ENCODE measurements at regions not wholly inside any gene's neighbourhood (a gene's known extent, or its start where the extent isn't known, plus 50 kb on each side); places are given as distances from the start of the nearest gene placed in this dataset.

GRCh38 chr11:121367001-121367843, 74.7 kb downstream of the SC5D start:
- FAIRE-seq (no peak), DNase-seq (ENCODE audit: low read depth) (no peak)
- Histone ChIP-seq H3K27me3 (ENCODE audit: insufficient read depth, low read length) (peaks cover 12% of the 10 kb centered on the region), H3K4me2 (ENCODE audit: low read length) (no peak overlapping the region), H3K9ac (ENCODE audit: low read length) (no peak overlapping the region), H3K4me1 (ENCODE audit: insufficient read depth, low read length) (no peaks in the 10 kb centered on the region), H4K20me1 (ENCODE audit: insufficient read depth, low read length) (no peaks in the 10 kb centered on the region), H3K4me3 (ENCODE audit: insufficient read depth, low read depth, low read length) (no peak overlapping the region), H3K27ac (ENCODE audit: low read depth, low read length) (no peak overlapping the region), H3K79me2 (ENCODE audit: insufficient read depth, low read length) (no peaks in the 10 kb centered on the region), H3K36me3 (ENCODE audit: insufficient read depth, low read length) (no peaks in the 10 kb centered on the region), H3K9me3 (ENCODE audit: insufficient read depth, low read depth, low read length) (no peaks in the 10 kb centered on the region), H2AFZ (ENCODE audit: low read depth, low read length) (no peak overlapping the region)
- Mint-ChIP-seq H3K27ac (ENCODE audit: unreplicated experiment) (peak overlapping the region; percentile 30), H3K4me3 (ENCODE audit: unreplicated experiment) (no peak overlapping the region), H3K4me1 (ENCODE audit: low read depth, unreplicated experiment) (peaks cover 15% of the 10 kb centered on the region), H3K36me3 (ENCODE audit: low read depth, unreplicated experiment) (peaks cover 6% of the 10 kb centered on the region), H3K9me3 (ENCODE audit: unreplicated experiment) (peaks cover 3% of the 10 kb centered on the region), H3K27me3 (ENCODE audit: low read depth, unreplicated experiment) (peaks cover 15% of the 10 kb centered on the region)
- no peak for TF ChIP-seq EZH2 (IDR thresholded peaks at IDR 0.05; ENCODE audit: insufficient read depth, low read length)
- TF ChIP-seq CTCF (IDR thresholded peaks at IDR 0.05; ENCODE audit: insufficient read depth, low read depth, low read length): no peak

DNA sequence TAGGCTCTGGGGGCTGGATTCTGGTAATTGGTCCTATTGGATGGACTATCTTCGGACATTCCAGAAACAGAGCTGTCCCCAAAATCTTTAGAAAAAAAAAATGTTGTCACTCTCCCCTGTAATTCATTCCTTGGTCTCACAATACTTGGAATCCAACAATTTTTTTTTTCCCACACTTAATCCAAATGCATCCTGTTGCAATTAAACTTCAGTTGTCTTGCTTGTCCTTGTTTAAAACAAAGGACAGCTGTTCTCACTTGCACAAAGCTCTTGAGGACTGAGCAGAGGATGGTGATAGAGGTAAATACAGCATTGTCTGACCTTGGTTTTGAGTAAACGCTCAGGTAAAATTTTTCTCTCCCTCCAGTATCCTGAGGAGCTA, 75.3 kb downstream of the SC5D start:
- Mint-ChIP-seq H3K9me3 (ENCODE audit: unreplicated experiment) (peaks cover 3% of the 10 kb centered on the region), H3K4me3 (ENCODE audit: unreplicated experiment) (no peak overlapping the region), H3K27me3 (ENCODE audit: low read depth, unreplicated experiment) (peaks cover 15% of the 10 kb centered on the region), H3K27ac (ENCODE audit: unreplicated experiment) (no peak overlapping the region), H3K36me3 (ENCODE audit: low read depth, unreplicated experiment) (peaks cover 6% of the 10 kb centered on the region), H3K4me1 (ENCODE audit: low read depth, unreplicated experiment) (peaks cover 15% of the 10 kb centered on the region)
- Histone ChIP-seq H3K4me3 (ENCODE audit: insufficient read depth, low read depth, low read length) (no peak overlapping the region), H3K4me1 (ENCODE audit: insufficient read depth, low read length) (no peaks in the 10 kb centered on the region), H3K4me2 (ENCODE audit: low read length) (no peak overlapping the region), H3K9ac (ENCODE audit: low read length) (no peak overlapping the region), H3K36me3 (ENCODE audit: insufficient read depth, low read length) (no peaks in the 10 kb centered on the region), H3K27ac (ENCODE audit: low read depth, low read length) (no peak overlapping the region), H3K27me3 (ENCODE audit: insufficient read depth, low read length) (peaks cover 12% of the 10 kb centered on the region), H4K20me1 (ENCODE audit: insufficient read depth, low read length) (no peaks in the 10 kb centered on the region), H2AFZ (ENCODE audit: low read depth, low read length) (no peak overlapping the region), H3K79me2 (ENCODE audit: insufficient read depth, low read length) (no peaks in the 10 kb centered on the region), H3K9me3 (ENCODE audit: insufficient read depth, low read depth, low read length) (no peaks in the 10 kb centered on the region)
- TF ChIP-seq EZH2 (IDR thresholded peaks at IDR 0.05; ENCODE audit: insufficient read depth, low read length) (no peak), CTCF (IDR thresholded peaks at IDR 0.05; ENCODE audit: insufficient read depth, low read depth, low read length) (no peak)
- no peak for FAIRE-seq
- DNase-seq (ENCODE audit: low read depth): no peak

Measured in astrocyte (in vitro differentiated cells and primary cell).